OCI-LY3 (cell line): ENCODE measurements at regions not wholly inside any gene's neighbourhood (a gene's known extent, or its start where the extent isn't known, plus 50 kb on each side); places are given as distances from the start of the nearest gene placed in this dataset.

Experiments
- CTCF ChIP-seq: fragments of 200-600, 300-600 bp; sonication (generic); IDR thresholded peaks from 2 replicates; pipeline ENCODE4 v1.5.1; 2014; ENCODE audit warnings: antibody characterized with exemption, low read length, low read depth
- EZH2phosphoT487 ChIP-seq: fragments of 200-600 bp; shearing (Covaris generic); IDR thresholded peaks from 2 replicates; pipeline ENCODE4 v1.6.1; 2018; ENCODE audit warnings: antibody characterized with exemption, mixed run types, low read depth

GRCh38 chr5:19388391-19388790 is 599.6 kb downstream of the CDH18 start:
- TF ChIP-seq CTCF (no peak), EZH2phosphoT487 (no peak)
